ENCODE measurements at regions not wholly inside any gene's neighbourhood (a gene's known extent, or its start where the extent isn't known, plus 50 kb on each side); places are given as distances from the start of the nearest gene placed in this dataset.

GRCh38 chr5:158303275-158303674, 444.3 kb upstream of the CLINT1 start:
- no peak overlapping the region for H3K4me3 ChIP-seq (ENCODE audit: low read depth, low read length)
- no peak for TF ChIP-seq CTCF (IDR thresholded peaks at IDR 0.05; ENCODE audit: borderline replicate concordance, insufficient read depth, low read depth, low read length)

GRCh38 chr5:158302029-158302428, 443.1 kb upstream of the CLINT1 start:
- no peak for TF ChIP-seq CTCF (IDR thresholded peaks at IDR 0.05; ENCODE audit: borderline replicate concordance, insufficient read depth, low read depth, low read length)
- no peak overlapping the region for H3K4me3 ChIP-seq (ENCODE audit: low read depth, low read length)

GRCh38 chr5:158301186-158301585, 442.2 kb upstream of the CLINT1 start:
- no peak for TF ChIP-seq CTCF (IDR thresholded peaks at IDR 0.05; ENCODE audit: borderline replicate concordance, insufficient read depth, low read depth, low read length)
- no peak overlapping the region for H3K4me3 ChIP-seq (ENCODE audit: low read depth, low read length)

GRCh38 chr5:158300256-158300655, 441.3 kb upstream of the CLINT1 start:
- H3K4me3 ChIP-seq (ENCODE audit: low read depth, low read length) = no peak overlapping the region
- no peak for TF ChIP-seq CTCF (IDR thresholded peaks at IDR 0.05; ENCODE audit: borderline replicate concordance, insufficient read depth, low read depth, low read length)

GRCh38 chr5:158297002-158297527, 438.1 kb upstream of the CLINT1 start:
- TF ChIP-seq CTCF (IDR thresholded peaks at IDR 0.05; ENCODE audit: borderline replicate concordance, insufficient read depth, low read depth, low read length) = no peak
- no peak overlapping the region for H3K4me3 ChIP-seq (ENCODE audit: low read depth, low read length)

- no peak overlapping the region for H3K4me3 ChIP-seq (ENCODE audit: low read depth, low read length)
- TF ChIP-seq CTCF (IDR thresholded peaks at IDR 0.05; ENCODE audit: borderline replicate concordance, insufficient read depth, low read depth, low read length) = no peak
Observed at GRCh38 chr5:158294701-158295100, 435.8 kb upstream of the CLINT1 start.

- no peak for TF ChIP-seq CTCF (IDR thresholded peaks at IDR 0.05; ENCODE audit: borderline replicate concordance, insufficient read depth, low read depth, low read length)
- H3K4me3 ChIP-seq (ENCODE audit: low read depth, low read length) = no peak overlapping the region
Observed at GRCh38 chr5:158292981-158293380, 434.0 kb upstream of the CLINT1 start.
